ENCODE measurements at regions not wholly inside any gene's neighbourhood (a gene's known extent, or its start where the extent isn't known, plus 50 kb on each side); places are given as distances from the start of the nearest gene placed in this dataset.
"Not testable (repeated sequence)": the region's sequence is repeated elsewhere in the genome, so short reads cannot be mapped to it uniquely, and the experiment has no call there.

DNA sequence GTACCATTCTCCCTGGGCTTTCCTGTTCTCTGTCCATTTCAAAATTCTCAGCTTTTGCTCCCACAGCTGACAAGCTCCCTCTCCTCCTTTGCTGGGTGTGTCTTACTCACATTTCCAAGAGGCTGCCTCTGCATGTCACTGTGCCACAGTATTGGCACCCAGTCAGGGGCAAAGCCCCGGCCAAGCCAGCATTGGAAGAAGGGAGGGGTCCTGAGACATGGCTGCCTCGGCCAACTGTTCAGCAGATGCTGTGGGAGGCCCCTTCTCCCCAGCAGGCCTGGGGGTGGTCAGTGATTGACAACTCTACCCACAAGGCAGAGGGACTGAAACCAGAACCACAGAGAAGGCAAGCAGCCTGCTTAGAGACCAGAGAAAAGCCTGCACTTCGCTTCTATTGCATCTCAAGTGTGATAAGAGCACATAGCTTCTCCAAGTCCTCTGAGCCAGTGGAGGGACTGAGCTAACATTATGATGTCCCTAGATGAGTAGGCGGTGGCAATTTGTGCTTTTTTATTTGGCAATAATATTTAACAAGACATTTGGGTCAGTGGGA, 294.1 kb downstream of the SIPA1L2 start:
- no peak for DNase-seq

- DNase-seq, result no peak
Measured at GRCh38 chr1:232335261-232335660, 294.7 kb downstream of the SIPA1L2 start.

DNA sequence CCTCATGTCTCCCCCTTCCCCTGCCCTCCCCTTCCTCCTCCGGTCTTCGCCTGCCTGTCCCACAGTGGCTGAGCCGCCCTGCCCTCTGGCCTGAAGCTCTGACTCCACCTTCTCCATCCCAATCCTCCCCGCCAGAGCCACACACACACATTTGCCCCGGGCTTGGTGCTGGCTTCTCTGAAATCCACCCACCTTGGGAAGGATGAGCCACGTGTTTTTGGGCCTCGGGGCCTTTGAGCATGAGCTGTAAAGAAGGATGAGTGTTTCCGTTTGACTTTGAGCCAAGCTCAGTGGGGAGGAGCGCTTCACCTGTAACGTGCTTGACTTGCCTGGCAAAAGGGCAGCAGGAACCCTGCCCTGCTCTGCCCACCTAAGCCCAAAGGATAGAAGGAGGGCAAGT, 295.1 kb downstream of the SIPA1L2 start:
- no peak for DNase-seq

GRCh38 chr1:232334246-232334645, 295.7 kb downstream of the SIPA1L2 start:
- no peak for DNase-seq

GRCh38 chr1:232333419-232333767, 296.5 kb downstream of the SIPA1L2 start:
- DNase-seq, result no peak

DNA sequence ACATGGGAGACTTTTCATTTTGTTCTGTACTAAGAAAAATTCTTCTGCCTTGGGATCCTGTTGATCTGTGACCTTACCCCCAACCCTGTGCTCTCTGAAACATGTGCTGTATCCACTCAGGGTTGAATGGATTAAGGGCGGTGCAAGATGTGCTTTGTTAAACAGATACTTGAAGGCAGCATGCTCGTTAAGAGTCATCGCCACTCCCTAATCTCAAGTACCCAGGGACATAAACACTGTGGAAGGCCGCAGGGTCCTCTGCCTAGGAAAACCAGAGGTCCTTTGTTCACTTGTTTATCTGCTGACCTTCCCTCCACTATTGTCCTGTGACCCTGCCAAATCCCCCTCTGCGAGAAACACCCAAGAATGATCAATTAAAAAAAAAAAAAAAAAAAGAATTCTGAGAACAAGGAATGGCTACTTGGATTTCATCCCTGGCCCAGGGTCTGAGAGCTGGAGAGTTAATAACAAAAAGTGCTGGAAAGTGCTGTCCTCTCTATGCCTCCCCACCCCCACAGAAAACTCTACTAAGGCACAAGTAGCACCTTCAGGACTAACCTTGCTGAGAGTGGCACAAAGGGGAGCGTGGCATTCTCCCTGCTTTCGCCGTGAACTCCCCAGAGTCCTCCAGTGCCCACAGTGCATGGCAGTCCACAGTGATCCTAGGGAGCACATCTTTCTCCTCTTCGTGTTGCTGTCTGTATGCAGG, 297.1 kb downstream of the SIPA1L2 start:
- DNase-seq, result not testable (repeated sequence)

DNA sequence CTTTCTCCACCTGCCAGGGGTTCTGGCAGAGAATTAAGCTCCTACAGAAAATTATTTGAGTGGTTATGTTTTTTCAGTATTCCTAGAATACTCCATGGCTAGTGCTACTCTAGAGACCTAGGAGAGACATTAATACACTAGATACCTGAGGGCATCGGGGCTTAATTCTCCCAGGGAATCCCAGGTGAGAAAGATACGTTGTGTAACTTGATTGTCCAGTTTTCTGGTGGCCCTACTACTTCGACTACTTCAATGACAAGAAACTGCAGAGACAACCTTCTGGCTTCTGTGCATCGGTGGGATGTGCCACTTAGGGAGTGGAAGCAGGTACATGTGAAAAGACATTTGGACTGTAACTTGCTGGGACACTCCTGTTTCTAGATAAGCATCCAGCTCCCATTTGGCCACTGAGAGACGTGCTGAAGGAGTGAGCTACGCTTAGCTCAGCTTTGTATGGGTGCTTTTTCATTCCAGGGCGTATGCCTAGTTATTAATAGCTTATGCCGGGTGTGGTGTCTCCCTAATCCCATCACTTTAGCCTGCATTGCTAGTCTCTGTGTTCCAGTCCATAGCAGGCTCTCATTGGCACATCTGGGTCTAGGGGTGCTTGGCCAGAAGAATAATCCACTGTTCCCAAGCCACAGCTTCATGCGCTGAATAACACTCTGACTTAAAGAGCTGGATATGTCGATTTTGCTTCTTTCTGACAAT, 300.7 kb downstream of the SIPA1L2 start:
- DNase-seq, result no peak

DNA sequence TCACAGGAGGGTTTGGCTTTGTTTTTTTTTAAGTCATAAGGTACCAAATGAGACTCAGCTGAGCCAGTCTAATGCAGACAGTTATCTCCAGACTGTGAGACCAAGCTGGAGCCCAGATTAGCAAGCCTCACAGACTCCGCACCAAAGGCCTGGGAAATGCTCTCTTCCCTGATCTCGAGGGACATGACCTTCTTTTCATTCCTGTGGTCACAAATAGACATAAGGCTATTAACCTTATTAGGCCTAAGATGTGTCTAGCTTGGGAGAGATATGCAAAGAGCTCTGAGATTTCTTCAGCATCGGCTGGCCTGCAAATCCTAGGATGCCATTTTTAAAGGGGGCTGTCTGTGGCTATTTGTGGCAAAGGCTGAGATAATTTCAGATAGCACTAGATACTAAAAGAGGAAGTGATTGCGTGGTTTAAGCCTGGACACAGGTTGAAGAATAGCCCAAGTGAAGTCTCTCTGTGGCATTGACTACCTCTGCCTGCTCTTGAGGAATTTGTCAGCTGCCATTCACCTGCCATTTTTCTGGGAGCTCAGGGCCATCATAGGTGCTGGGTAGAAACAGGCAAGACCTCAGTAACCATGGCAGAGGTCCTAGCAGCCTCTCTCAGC, 301.3 kb downstream of the SIPA1L2 start:
- no peak for DNase-seq

DNA sequence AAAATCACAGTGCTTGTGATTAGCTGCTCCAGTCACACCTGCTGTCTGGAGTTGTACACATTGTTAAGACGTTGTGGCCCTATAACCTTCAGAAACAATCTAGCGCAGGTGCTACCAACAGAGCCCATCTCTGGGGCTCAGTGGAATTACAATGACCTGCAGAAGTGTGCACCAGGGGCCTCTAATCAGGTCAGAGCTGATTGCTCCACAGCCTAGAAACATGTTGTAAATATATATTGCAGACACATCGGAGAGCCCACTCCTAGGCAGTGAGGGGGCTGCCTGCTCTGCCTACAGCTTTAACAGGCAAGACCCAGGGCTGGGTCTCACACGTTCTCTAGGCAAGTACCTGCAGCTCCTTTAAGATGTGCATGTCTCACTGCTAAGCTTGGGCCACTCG, 302.0 kb downstream of the SIPA1L2 start:
- no peak for DNase-seq

- no peak for DNase-seq
Measured at GRCh38 chr1:232327269-232327668, 302.7 kb downstream of the SIPA1L2 start.

GRCh38 chr1:232322162-232322734, 307.7 kb downstream of the SIPA1L2 start:
- no peak for DNase-seq

- DNase-seq, result no peak
Measured at GRCh38 chr1:232319518-232320210, 310.3 kb downstream of the SIPA1L2 start.

GRCh38 chr1:232319072-232319471, 310.9 kb downstream of the SIPA1L2 start:
- DNase-seq, result no peak

- DNase-seq, result no peak
Measured at GRCh38 chr1:232318143-232318542, 311.8 kb downstream of the SIPA1L2 start.

DNA sequence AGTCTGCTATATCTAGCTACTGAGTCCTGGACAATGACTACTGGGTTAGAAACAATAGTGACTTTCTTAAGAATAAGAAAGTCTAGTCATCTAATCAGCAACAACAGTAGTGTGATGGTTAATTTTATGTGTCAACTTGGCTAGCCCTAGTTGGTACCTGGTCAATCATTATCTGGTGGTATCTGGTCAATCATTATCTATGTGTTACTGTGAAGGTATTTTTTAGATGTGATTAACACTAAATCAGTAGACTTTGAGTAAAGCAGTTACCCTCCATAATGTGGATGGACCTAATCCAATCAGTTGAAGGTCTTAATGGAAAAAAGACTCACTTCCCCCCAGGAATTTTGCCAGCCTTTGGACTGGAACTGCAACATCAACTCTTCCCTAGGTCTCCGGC, 312.6 kb downstream of the SIPA1L2 start:
- no peak for DNase-seq

GRCh38 chr1:232316864-232317263, 313.1 kb downstream of the SIPA1L2 start:
- DNase-seq, result no peak

DNA sequence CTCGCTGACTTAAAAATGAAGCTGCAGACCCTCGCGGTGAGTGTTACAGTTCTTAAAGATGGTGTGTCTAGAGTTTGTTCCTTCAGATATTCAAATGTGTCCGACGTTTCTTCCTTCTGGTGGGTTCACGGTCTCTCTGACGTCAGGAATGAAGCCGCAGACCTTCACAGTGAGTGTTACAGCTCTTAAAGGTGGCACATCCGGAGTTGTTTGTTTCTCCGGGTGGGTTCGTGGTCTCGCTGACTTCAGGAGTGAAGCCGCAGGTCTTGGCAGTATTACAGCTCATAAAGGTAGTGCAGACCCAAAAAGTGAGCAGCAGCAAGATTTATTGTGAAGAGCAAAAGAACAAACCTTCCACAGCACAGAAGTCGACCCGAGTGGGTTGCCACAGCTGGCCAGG, 316.1 kb downstream of the SIPA1L2 start:
- DNase-seq, result not testable (repeated sequence)

GRCh38 chr1:232310541-232310940, 319.4 kb downstream of the SIPA1L2 start:
- DNase-seq, result no peak

- no peak for DNase-seq
Measured at GRCh38 chr1:232308616-232309015, 321.3 kb downstream of the SIPA1L2 start.

GRCh38 chr1:232307296-232308017, 322.5 kb downstream of the SIPA1L2 start:
- no peak for DNase-seq

DNA sequence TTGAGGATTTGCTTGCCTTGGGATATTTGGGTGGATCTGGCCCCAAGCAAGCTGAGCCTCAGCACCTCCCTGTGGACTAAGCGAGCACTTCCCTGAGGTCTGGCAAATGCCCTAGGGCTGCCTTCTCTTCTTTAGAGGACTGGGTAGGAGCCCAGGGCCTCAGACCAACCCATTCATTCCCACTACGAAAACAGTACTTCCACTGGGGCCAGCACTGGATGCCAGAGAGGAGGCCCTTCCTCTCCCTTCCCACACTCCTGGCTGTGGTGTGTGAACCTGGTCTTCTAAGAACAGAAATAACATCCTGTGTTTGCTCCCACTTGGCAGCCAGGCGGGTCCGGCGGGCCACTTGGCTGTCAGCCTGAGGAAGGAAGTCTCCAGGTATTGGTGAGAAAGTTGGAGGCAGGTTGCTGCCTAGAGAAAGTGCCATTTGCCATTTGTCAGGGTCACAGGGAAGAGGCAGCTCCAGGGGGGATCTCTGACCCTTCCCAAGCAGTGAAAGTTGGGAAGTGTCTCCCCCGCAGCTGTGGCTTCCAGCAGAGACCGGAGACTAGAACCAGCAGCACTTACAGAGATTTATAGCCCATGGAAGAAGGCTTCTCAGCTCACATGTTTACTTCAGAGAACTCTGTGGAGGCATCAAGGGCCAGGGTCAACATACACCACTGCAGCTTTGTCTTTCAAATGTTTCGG, 323.5 kb downstream of the SIPA1L2 start:
- no peak for DNase-seq

- DNase-seq, result no peak
Measured at GRCh38 chr1:232305050-232305449, 324.9 kb downstream of the SIPA1L2 start.

All from stimulated activated CD4-positive, alpha-beta T cell treated with anti-CD3 and anti-CD28 coated beads, Interleukin-4, amount 100 ng/mL, for 24 hours (primary cell).